RWPE1 (cell line): ENCODE measurements at regions not wholly inside any gene's neighbourhood (a gene's known extent, or its start where the extent isn't known, plus 50 kb on each side); places are given as distances from the start of the nearest gene placed in this dataset.

Experiments used
- CTCF ChIA-PET: fragments of 350-600 bp; sonication (Branson Sonifier 250); formaldehyde crosslinking; extraction: SDS; loops from one replicate; lab custom pipeline; 2021; lab: Yijun Ruan, JAX
- POLR2A ChIA-PET: fragments of 400-600 bp; formaldehyde crosslinking; extraction: SDS; loops from one replicate; lab custom pipeline; 2020; ENCODE audit warnings: antibody characterized with exemption; ENCODE audit not compliant: low non-redundant PET; lab: Yijun Ruan, JAX
- DNase-seq: peaks from one replicate; pipeline ENCODE4 v3.0.0; 2012; ENCODE audit warnings: low spot score
- H3K27ac ChIP-seq: fragments of 450-650 bp; 2 replicates; pipeline ENCODE4 v1.5.1; 2017
- CTCF ChIP-seq: fragments of 450-650 bp; conservative IDR thresholded peaks from 2 replicates; pipeline ENCODE4 v1.5.1; 2017; ENCODE audit warnings: low read depth, mild to moderate bottlenecking

GRCh38 chr4:14117575-14118238 lies 490.2 kb upstream of the BOD1L1 start:
- TF ChIP-seq CTCF, result no peak
- no peak for DNase-seq
- POLR2A ChIA-PET, result no interaction called here
- CTCF ChIA-PET, result no interaction called here
- no peak overlapping the region for H3K27ac ChIP-seq

DNA sequence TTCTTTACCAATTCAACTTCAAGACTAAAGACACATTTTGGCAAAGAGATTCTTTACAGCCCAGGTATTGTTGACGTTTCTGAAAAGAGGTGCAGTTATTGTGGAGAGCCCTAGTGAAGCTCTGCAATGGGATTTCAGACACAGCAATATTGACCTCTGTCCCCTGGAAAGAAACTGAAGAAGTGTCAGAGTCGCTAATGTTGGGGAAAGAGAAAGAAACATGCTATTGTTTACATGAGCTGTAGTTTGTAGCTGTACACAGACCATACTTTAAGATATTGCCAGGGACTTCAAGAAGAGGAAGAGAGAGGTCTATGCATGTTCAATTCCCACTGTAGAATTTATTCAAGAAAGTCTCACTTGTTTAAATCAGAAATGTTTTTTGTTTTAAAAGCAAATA lies 497.3 kb upstream of the BOD1L1 start:
- no peak for TF ChIP-seq CTCF
- no peak for DNase-seq
- no peak overlapping the region for H3K27ac ChIP-seq
- ChIA-PET CTCF (no interaction called here), POLR2A (no interaction called here)

DNA sequence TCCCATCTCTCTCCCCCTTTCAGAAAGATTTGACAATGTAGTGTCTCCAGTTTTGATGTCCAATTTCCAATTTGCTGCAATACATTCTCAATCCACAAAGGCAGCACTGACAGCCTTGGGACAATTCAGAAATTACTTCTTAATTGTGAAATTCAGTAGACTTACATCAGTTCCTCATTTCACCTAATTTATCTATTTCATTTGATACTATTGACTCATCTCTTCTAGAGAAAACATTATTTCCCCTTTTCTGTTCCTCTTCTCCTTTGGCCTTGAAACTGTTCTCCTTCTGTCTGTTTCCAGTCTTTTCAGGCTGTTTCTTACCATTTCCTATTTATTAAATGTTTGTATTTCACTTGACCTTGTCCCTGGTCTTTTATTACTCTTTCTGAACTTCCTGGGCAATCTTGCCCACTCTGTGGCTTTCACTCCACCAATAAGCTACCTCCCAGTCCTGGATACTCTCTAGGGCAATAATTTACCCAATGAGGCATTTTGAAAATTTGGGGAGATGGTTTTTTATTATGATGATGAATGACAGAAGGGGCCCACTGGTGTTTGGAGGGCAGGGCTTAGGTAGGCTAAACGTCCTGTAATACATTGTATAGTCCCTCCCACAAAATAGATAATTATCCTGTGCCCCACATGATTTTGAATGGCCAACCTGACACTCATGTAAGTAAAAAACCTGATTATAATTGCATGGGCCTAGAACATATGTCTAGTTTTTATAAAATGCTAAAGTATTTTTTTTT lies 498.0 kb upstream of the BOD1L1 start:
- ChIA-PET CTCF (no interaction called here), POLR2A (no interaction called here)
- DNase-seq, result no peak
- no peak overlapping the region for H3K27ac ChIP-seq
- TF ChIP-seq CTCF, result no peak

DNA sequence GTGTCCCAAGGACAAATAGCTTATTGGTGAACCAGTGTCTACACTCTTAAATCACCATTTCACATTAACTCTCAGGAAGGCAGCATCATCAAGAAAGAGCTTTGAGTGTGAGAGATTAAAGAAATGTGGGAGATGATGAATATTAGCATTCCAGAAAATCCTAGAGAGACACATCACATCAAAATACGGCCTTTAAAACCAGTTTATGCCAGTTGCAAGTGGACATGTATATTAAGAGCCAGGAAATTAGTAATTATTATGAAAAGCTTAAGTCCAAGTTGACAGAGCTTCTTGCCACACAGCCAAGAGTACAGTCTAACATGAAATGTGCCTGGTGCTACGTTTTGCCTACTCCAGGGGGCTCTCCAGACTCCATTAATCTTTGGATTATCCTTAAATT lies 503.0 kb upstream of the BOD1L1 start:
- no peak for TF ChIP-seq CTCF
- H3K27ac ChIP-seq, result no peak overlapping the region
- CTCF ChIA-PET, result no interaction called here
- POLR2A ChIA-PET, result no interaction called here
- DNase-seq, result no peak

DNA sequence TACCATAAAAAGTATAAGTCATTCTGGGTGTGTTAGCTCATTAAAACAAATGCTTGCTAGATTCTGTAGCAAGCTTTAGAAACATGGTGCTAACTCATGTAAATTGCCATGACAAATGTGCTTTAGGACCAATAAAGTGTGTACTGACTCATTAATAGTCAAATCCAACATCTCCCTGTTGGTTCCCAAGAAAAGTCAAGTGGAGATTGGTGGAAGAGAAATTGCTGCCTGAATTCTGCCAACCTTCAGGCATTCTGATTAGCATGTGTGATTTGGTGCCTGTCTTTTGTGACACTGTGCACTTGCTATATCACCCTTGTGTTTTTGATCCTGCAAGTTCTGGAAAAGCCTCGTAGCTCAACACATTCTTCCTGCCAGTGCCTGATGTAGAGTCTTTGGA lies 503.8 kb upstream of the BOD1L1 start:
- POLR2A ChIA-PET, result no interaction called here
- no peak for TF ChIP-seq CTCF
- no peak overlapping the region for H3K27ac ChIP-seq
- no peak for DNase-seq
- CTCF ChIA-PET, result no interaction called here

- ChIA-PET CTCF (no interaction called here), POLR2A (no interaction called here)
- no peak for TF ChIP-seq CTCF
- DNase-seq, result no peak
- no peak overlapping the region for H3K27ac ChIP-seq
These were observed 504.8 kb upstream of the BOD1L1 start for GRCh38 chr4:14132301-14132700.
